GM23338 (cell line): ENCODE measurements at regions not wholly inside any gene's neighbourhood (a gene's known extent, or its start where the extent isn't known, plus 50 kb on each side); places are given as distances from the start of the nearest gene placed in this dataset.

Source experiments
- EZH2 ChIP-seq: fragments of 200-600 bp; sonication (generic); IDR thresholded peaks from one replicate; pipeline ENCODE4 v1.8.0; 2017; ENCODE audit warnings: antibody characterized with exemption, mild to moderate bottlenecking, low read depth; ENCODE audit not compliant: unreplicated experiment
- EZH2phosphoT487 ChIP-seq: fragments of 200-600 bp; sonication (generic); IDR thresholded peaks from one replicate; pipeline ENCODE4 v1.8.1; 2018; ENCODE audit warnings: antibody characterized with exemption; ENCODE audit not compliant: unreplicated experiment
- NANOG ChIP-seq: IDR thresholded peaks from 2 replicates; pipeline ENCODE4 v1.6.1; 2016; ENCODE audit warnings: antibody characterized with exemption, borderline replicate concordance
- POLR2AphosphoS5 ChIP-seq: IDR thresholded peaks from 2 replicates; pipeline ENCODE4 v1.6.1; 2016; ENCODE audit warnings: antibody characterized with exemption, low read depth
- TF ChIP-seq, protein P1 (sequence below), 2 experiments: fragments of 200-600 bp in 1 of 2; sonication (generic) in 1 of 2; conservative IDR thresholded peaks; 2 replicates each; pipeline versions ENCODE4 v1.5.1 to v1.6.1; 2016 to 2017; ENCODE audit warnings: antibody characterized with exemption in 2 of 2, low read depth in 2 of 2, mild to moderate bottlenecking in 2 of 2, moderate library complexity in 1 of 2

GRCh38 chr20:56957737-56958553, 308.5 kb downstream of the BMP7 start:
- TF ChIP-seq, protein P1, sequence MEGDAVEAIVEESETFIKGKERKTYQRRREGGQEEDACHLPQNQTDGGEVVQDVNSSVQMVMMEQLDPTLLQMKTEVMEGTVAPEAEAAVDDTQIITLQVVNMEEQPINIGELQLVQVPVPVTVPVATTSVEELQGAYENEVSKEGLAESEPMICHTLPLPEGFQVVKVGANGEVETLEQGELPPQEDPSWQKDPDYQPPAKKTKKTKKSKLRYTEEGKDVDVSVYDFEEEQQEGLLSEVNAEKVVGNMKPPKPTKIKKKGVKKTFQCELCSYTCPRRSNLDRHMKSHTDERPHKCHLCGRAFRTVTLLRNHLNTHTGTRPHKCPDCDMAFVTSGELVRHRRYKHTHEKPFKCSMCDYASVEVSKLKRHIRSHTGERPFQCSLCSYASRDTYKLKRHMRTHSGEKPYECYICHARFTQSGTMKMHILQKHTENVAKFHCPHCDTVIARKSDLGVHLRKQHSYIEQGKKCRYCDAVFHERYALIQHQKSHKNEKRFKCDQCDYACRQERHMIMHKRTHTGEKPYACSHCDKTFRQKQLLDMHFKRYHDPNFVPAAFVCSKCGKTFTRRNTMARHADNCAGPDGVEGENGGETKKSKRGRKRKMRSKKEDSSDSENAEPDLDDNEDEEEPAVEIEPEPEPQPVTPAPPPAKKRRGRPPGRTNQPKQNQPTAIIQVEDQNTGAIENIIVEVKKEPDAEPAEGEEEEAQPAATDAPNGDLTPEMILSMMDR (conservative IDR thresholded peaks at IDR 0.05; ENCODE audit: low read depth in 2 of 2): peak; percentile 12 to 25; a peak in 2 of 4 replicates
- TF ChIP-seq EZH2phosphoT487: no peak
- no peak for TF ChIP-seq EZH2
- no peak for TF ChIP-seq POLR2AphosphoS5
- TF ChIP-seq NANOG: no peak
